ENCODE measurements at regions not wholly inside any gene's neighbourhood (a gene's known extent, or its start where the extent isn't known, plus 50 kb on each side); places are given as distances from the start of the nearest gene placed in this dataset.

GRCh38 chr12:89879766-89880165, 171.1 kb upstream of the ATP2B1 start:
- TF ChIP-seq CTCF (IDR thresholded peaks at IDR 0.05; ENCODE audit: borderline replicate concordance, extremely low read depth, low read length, poor library complexity, severe bottlenecking) (no peak), EZH2 (IDR thresholded peaks at IDR 0.05; ENCODE audit: borderline replicate concordance, low read depth, low read length, severe bottlenecking) (no peak)
